Stomach (tissue), 4 donors: ENCODE measurements at regions not wholly inside any gene's neighbourhood (a gene's known extent, or its start where the extent isn't known, plus 50 kb on each side); places are given as distances from the start of the nearest gene placed in this dataset.

ENCODE experiments used
- POLR2AphosphoS5 ChIP-seq, 3 donors: sonication (generic); formaldehyde crosslinking; IDR thresholded peaks; one replicate each; pipeline ENCODE4 v1.6.1; 2016; ENCODE audit warnings: antibody characterized with exemption in 3 of 3
- TF ChIP-seq, protein P1 (sequence below), 7 experiments: fragments of 450-650 bp in 4 of 7; fragments of 200-600 bp in 3 of 7; sonication (generic) in 3 of 7; IDR thresholded peaks; one replicate each; pipeline ENCODE4 v1.5.1; 2016 to 2019; ENCODE audit warnings: antibody characterized with exemption in 7 of 7, control low read depth in 2 of 7, mild to moderate bottlenecking in 1 of 7

DNA sequence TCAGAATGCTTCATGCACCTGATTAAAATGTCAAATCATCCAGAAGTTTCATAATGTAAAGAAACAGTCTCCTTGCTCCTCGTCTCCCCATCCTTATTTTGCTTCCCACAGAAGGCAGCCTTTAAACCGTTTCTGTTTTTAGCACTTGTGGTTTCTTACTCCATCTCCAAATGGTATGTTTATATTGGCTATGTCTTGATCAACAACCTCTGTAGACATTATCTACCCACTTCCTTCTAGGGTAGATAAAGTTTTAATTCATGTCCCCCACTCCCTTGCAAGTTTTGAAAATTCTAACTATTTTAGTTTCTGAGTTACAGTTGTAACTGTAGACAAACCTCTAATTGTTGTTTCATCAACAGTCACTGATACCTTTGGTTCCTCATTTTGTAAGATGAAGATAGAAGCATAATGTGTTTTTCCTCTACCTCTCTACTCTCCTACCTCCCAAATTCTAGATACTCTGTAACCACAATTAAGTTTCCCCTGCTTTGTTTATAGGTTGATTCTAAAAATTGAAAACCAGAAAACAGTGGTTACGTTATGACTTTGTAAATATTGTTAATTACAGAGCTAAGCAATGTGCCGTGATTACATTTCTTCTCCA is 291.7 kb upstream of the GATB start:
- TF ChIP-seq, protein P1, sequence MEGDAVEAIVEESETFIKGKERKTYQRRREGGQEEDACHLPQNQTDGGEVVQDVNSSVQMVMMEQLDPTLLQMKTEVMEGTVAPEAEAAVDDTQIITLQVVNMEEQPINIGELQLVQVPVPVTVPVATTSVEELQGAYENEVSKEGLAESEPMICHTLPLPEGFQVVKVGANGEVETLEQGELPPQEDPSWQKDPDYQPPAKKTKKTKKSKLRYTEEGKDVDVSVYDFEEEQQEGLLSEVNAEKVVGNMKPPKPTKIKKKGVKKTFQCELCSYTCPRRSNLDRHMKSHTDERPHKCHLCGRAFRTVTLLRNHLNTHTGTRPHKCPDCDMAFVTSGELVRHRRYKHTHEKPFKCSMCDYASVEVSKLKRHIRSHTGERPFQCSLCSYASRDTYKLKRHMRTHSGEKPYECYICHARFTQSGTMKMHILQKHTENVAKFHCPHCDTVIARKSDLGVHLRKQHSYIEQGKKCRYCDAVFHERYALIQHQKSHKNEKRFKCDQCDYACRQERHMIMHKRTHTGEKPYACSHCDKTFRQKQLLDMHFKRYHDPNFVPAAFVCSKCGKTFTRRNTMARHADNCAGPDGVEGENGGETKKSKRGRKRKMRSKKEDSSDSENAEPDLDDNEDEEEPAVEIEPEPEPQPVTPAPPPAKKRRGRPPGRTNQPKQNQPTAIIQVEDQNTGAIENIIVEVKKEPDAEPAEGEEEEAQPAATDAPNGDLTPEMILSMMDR (IDR thresholded peaks at IDR 0.05) = no peak
- TF ChIP-seq POLR2AphosphoS5 (IDR thresholded peaks at IDR 0.05) = no peak
